H1 (cell line): ENCODE measurements at regions not wholly inside any gene's neighbourhood (a gene's known extent, or its start where the extent isn't known, plus 50 kb on each side); places are given as distances from the start of the nearest gene placed in this dataset.

Experiments used
- CTCF ChIA-PET: fragments of 300-600 bp; sonication (Branson Sonifier 250); formaldehyde crosslinking; loops from one replicate; lab custom pipeline; 2021; ENCODE audit not compliant: partially characterized antibody; lab: Charles Lee
- POLR2A ChIA-PET: fragments of 300-600 bp; sonication (Branson Sonifier 250); formaldehyde crosslinking; loops from one replicate; lab custom pipeline; 2021; ENCODE audit warnings: inconsistent platforms; ENCODE audit not compliant: partially characterized antibody; lab: Charles Lee
- DNase-seq, 2 experiments: peaks; one replicate each; pipeline versions ENCODE4 v3.0.0 to v3.0.0-alpha.2; 2010 to 2022; ENCODE audit warnings: low spot score in 2 of 2, low read depth in 1 of 2, mixed read lengths in 1 of 2
- FAIRE-seq: peaks from 2 replicates; lab custom pipeline; 2011; peaks lifted over from hg19 to GRCh38; lab: Jason Lieb, UNC
- H2AFZ ChIP-seq: 2 replicates; pipeline ENCODE4 v1.8.1; 2012; ENCODE audit warnings: low read length, inconsistent platforms
- H2AK5ac ChIP-seq: 2 replicates; pipeline ENCODE4 v1.6.1; 2013; ENCODE audit warnings: low read depth, low read length
- H2BK120ac ChIP-seq: replicated peaks from 2 replicates; pipeline ENCODE3; 2013; ENCODE audit warnings: low read depth, low read length, inconsistent platforms
- H2BK12ac ChIP-seq: 2 replicates; pipeline ENCODE4 v1.6.1; 2013; ENCODE audit warnings: low read depth, low read length
- H2BK15ac ChIP-seq: 2 replicates; pipeline ENCODE4 v1.6.1; 2013; ENCODE audit warnings: low read length
- H2BK20ac ChIP-seq: 2 replicates; pipeline ENCODE4 v1.6.1; 2013; ENCODE audit warnings: low read length
- H2BK5ac ChIP-seq: 2 replicates; pipeline ENCODE4 v1.6.1; 2013; ENCODE audit warnings: low read depth, low read length
- H3K14ac ChIP-seq: 2 replicates; pipeline ENCODE4 v1.6.1; 2013; ENCODE audit warnings: inconsistent platforms; ENCODE audit not compliant: insufficient read length
- H3K18ac ChIP-seq: 2 replicates; pipeline ENCODE4 v1.6.1; 2013; ENCODE audit warnings: low read length; ENCODE audit errors: extremely low read depth
- H3K23ac ChIP-seq: 2 replicates; pipeline ENCODE4 v1.6.1; 2013; ENCODE audit warnings: inconsistent platforms; ENCODE audit not compliant: insufficient read length
- H3K23me2 ChIP-seq: 2 replicates; pipeline ENCODE4 v1.6.1; 2013; ENCODE audit warnings: low read depth, low read length
- H3K27ac ChIP-seq: 2 replicates; pipeline ENCODE4 v1.6.1; 2011; ENCODE audit warnings: low read depth, low read length, inconsistent platforms
- H3K27me3 ChIP-seq, 4 experiments: replicated peaks in 1 of 4; 1 replicate in 1 of 4; 2 replicates in 3 of 4; pipeline versions ENCODE4 v1.6.1 to v1.8.1; 2011 to 2013; ENCODE audit warnings: low read length in 3 of 4, mild to moderate bottlenecking in 3 of 4, inconsistent platforms in 2 of 4, mixed read lengths in 2 of 4, moderate library complexity in 1 of 4; ENCODE audit not compliant: control insufficient read depth in 3 of 4, insufficient read depth in 3 of 4; ENCODE audit errors: extremely low read depth in 1 of 4
- H3K36me3 ChIP-seq, 4 experiments: 2 replicates each; pipeline versions ENCODE4 v1.6.1 to v1.8.1; 2011 to 2013; ENCODE audit warnings: mild to moderate bottlenecking in 4 of 4, low read length in 3 of 4, moderate library complexity in 2 of 4, control low read depth in 1 of 4, inconsistent platforms in 1 of 4; ENCODE audit not compliant: insufficient read depth in 4 of 4, control insufficient read depth in 2 of 4
- H3K4ac ChIP-seq: replicated peaks from 2 replicates; pipeline ENCODE3; 2013; ENCODE audit warnings: low read length, low read depth, mixed read lengths, inconsistent platforms; ENCODE audit not compliant: insufficient read length
- H3K4me1 ChIP-seq, 4 experiments: replicated peaks in 1 of 4; 1 replicate in 1 of 4; 2 replicates in 3 of 4; pipeline versions ENCODE4 v1.6.1 to v1.8.1; 2011 to 2013; ENCODE audit warnings: low read length in 3 of 4, inconsistent platforms in 2 of 4, mixed read lengths in 1 of 4; ENCODE audit not compliant: insufficient read depth in 4 of 4, control insufficient read depth in 3 of 4
- H3K4me2 ChIP-seq, 2 experiments: 2 replicates each; pipeline versions ENCODE4 v1.6.1 to v1.8.1; 2011 to 2013; ENCODE audit warnings: low read depth in 2 of 2, low read length in 2 of 2, control low read depth in 1 of 2, inconsistent platforms in 1 of 2, mild to moderate bottlenecking in 1 of 2; ENCODE audit not compliant: insufficient read depth in 1 of 2
- H3K4me3 ChIP-seq, 4 experiments: fragments of 200-600, 300-600 bp in 1 of 4; sonication (generic), shearing (Covaris generic), sonication (Bioruptor Twin) in 1 of 4; 2 replicates each; pipeline versions ENCODE4 v1.5.1 to v1.8.1; 2011 to 2016; ENCODE audit warnings: low read length in 4 of 4, low read depth in 3 of 4, control low read depth in 2 of 4, inconsistent platforms in 2 of 4, mild to moderate bottlenecking in 2 of 4, mixed read lengths in 1 of 4, moderate library complexity in 1 of 4; ENCODE audit not compliant: insufficient read depth in 2 of 4; ENCODE audit errors: extremely low read depth in 1 of 4
- H3K56ac ChIP-seq: replicated peaks from 2 replicates; pipeline ENCODE3; 2013; ENCODE audit warnings: low read depth, mild to moderate bottlenecking, mixed read lengths, low read length, inconsistent platforms; ENCODE audit not compliant: insufficient read length
- H3K79me1 ChIP-seq: 2 replicates; pipeline ENCODE4 v1.6.1; 2013; ENCODE audit warnings: low read depth, low read length, control low read depth
- H3K79me2 ChIP-seq, 2 experiments: 2 replicates each; pipeline versions ENCODE4 v1.6.1 to v1.8.1; 2012 to 2013; ENCODE audit warnings: low read length in 2 of 2, mild to moderate bottlenecking in 2 of 2, inconsistent platforms in 1 of 2; ENCODE audit not compliant: insufficient read depth in 2 of 2, control insufficient read depth in 1 of 2
- H3K9ac ChIP-seq, 4 experiments: replicated peaks in 1 of 4; 1 replicate in 1 of 4; 2 replicates in 3 of 4; pipeline versions ENCODE4 v1.6.1 to v1.8.1; 2011 to 2013; ENCODE audit warnings: low read depth in 3 of 4, low read length in 3 of 4, control low read depth in 2 of 4, mild to moderate bottlenecking in 2 of 4, moderate library complexity in 2 of 4, inconsistent platforms in 1 of 4; ENCODE audit errors: extremely low read depth in 1 of 4
- H3K9me3 ChIP-seq, 2 experiments: 2 replicates each; pipeline versions ENCODE4 v1.6.1 to v1.8.1; 2012 to 2013; ENCODE audit warnings: mild to moderate bottlenecking in 2 of 2, moderate library complexity in 2 of 2, control low read depth in 1 of 2, inconsistent platforms in 1 of 2, low read depth in 1 of 2, low read length in 1 of 2, mixed read lengths in 1 of 2; ENCODE audit not compliant: insufficient read depth in 2 of 2
- H4K20me1 ChIP-seq, 2 experiments: replicated peaks in 1 of 2; 2 replicates each; pipeline versions ENCODE3 to v1.8.1; 2011 to 2013; ENCODE audit warnings: inconsistent platforms in 2 of 2, low read length in 2 of 2, mild to moderate bottlenecking in 1 of 2; ENCODE audit not compliant: insufficient read depth in 2 of 2, control insufficient read depth in 1 of 2
- H4K5ac ChIP-seq: 2 replicates; pipeline ENCODE4 v1.6.1; 2013; ENCODE audit warnings: low read length, low read depth, mixed read lengths, inconsistent platforms; ENCODE audit not compliant: insufficient read length
- H4K8ac ChIP-seq: 2 replicates; pipeline ENCODE4 v1.8.0; 2013; ENCODE audit warnings: mild to moderate bottlenecking, moderate library complexity, low read length, inconsistent platforms; ENCODE audit not compliant: insufficient read depth; ENCODE audit errors: extremely low read depth
- H4K91ac ChIP-seq: replicated peaks from 2 replicates; pipeline ENCODE3; 2013; ENCODE audit warnings: low read length, mixed read lengths, inconsistent platforms; ENCODE audit not compliant: insufficient read length
- EGR1 ChIP-seq: IDR thresholded peaks from 2 replicates; pipeline ENCODE4 v1.6.1; 2011; ENCODE audit warnings: low read depth, low read length, borderline replicate concordance
- POLR2AphosphoS5 ChIP-seq: IDR thresholded peaks from 2 replicates; pipeline ENCODE4 v1.6.1; 2011; ENCODE audit warnings: low read depth, low read length
- RAD21 ChIP-seq, 2 experiments: IDR thresholded peaks in 1 of 2; conservative IDR thresholded peaks in 1 of 2; 2 replicates each; pipeline ENCODE4 v1.6.1; 2011; ENCODE audit warnings: low read depth in 2 of 2, low read length in 2 of 2, improper control_type of control experiment in 1 of 2, inconsistent platforms in 1 of 2, mild to moderate bottlenecking in 1 of 2, moderate library complexity in 1 of 2
- TBP ChIP-seq: IDR thresholded peaks from 2 replicates; pipeline ENCODE4 v1.6.1; 2011; ENCODE audit warnings: low read depth, low read length, improper control_type of control experiment
- WGBS, 2 experiments: shearing (Covaris generic) in 1 of 2; methylation state at CpG; one replicate each; pipeline versions ENCODE4 v1.1.6 to v1.1.7; 2013 to 2015; ENCODE audit warnings: low lambda C conversion rate in 2 of 2, mixed read lengths in 2 of 2, inconsistent platforms in 1 of 2, low coverage in 1 of 2, missing lambda C conversion rate in 1 of 2; ENCODE audit not compliant: insufficient replicate concordance in 2 of 2, insufficient coverage in 1 of 2, insufficient read length in 1 of 2; ENCODE audit errors: extremely low coverage in 1 of 2, missing lambda C conversion rate in 1 of 2; 5-methylcytosine and 5-hydroxymethylcytosine counted together

DNA sequence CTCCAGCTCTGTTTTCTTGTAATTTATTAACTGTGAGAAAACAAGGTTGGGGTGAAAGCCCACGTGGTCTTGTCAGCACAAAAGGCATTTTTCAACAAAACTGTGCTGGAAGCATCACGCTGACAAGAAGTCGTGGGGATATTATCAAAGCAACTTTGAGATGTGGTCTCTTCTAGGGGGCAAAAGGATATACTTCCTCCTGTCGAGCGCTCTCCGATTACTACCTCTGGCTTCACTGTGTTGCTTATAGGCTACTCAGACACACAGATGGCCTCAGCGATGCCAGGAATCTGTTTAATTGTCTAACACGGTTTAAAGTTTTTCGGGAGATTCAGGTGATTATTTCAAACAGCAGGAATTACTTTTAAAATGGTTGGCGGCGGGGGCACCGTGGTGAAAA is 275.9 kb upstream of the SOX4 start:
- Histone ChIP-seq H3K36me3 (no peaks in the 10 kb centered on the region), H3K9ac (no peak overlapping the region), H4K8ac (no peak overlapping the region), H2BK20ac (no peak overlapping the region), H3K14ac (no peak overlapping the region), H3K18ac (no peak overlapping the region), H4K20me1 (no peaks in the 10 kb centered on the region), H3K79me2 (no peaks in the 10 kb centered on the region; a peak in 1 of 4 replicates), H2BK5ac (no peak overlapping the region), H3K9me3 (no peaks in the 10 kb centered on the region), H2BK15ac (no peak overlapping the region), H3K4me3 (no peak overlapping the region), H3K27me3 (no peaks in the 10 kb centered on the region), H3K4ac (no peak overlapping the region), H3K27ac (no peak overlapping the region), H2AFZ (no peak overlapping the region), H3K23me2 (no peaks in the 10 kb centered on the region), H3K4me2 (no peak overlapping the region), H3K4me1 (peaks cover 0 to 3% (median 0%) of the 10 kb centered on the region in 4 experiments; a peak in 1 of 7 replicates), H4K5ac (no peak overlapping the region), H2BK12ac (no peak overlapping the region), H4K91ac (no peak overlapping the region), H3K23ac (no peak overlapping the region), H2BK120ac (no peak overlapping the region), H2AK5ac (no peak overlapping the region), H3K79me1 (no peaks in the 10 kb centered on the region), H3K56ac (no peak overlapping the region)
- WGBS, 2 experiments, result 91% methylated on average over 12 of the region's 12 CpGs; no CpG with 5 or more reads in 1 of the 2 experiments
- FAIRE-seq, result no peak
- ChIA-PET CTCF (interaction anchor here (1.0 kb wide), 1 partner anchor 16 kb away, joined by 3 read pairs; no protein-coding TSS in a partner anchor), POLR2A (no interaction called here)
- no peak for DNase-seq
- TF ChIP-seq TBP, result no peak
- no peak for TF ChIP-seq EGR1
- TF ChIP-seq RAD21 (IDR thresholded peaks at IDR 0.05 in 1 of 2, conservative IDR thresholded peaks at IDR 0.05 in 1 of 2; ENCODE audit: low read depth in 2 of 2, low read length in 2 of 2), result no peak
- no peak for TF ChIP-seq POLR2AphosphoS5
